GM21825 (cell line): ENCODE measurements at regions not wholly inside any gene's neighbourhood (a gene's known extent, or its start where the extent isn't known, plus 50 kb on each side); places are given as distances from the start of the nearest gene placed in this dataset.
"Not testable (repeated sequence)": the region's sequence is repeated elsewhere in the genome, so short reads cannot be mapped to it uniquely, and the experiment has no call there.

ENCODE experiments used
- ATAC-seq: cut with Tn5 transposase; IDR thresholded peaks from one replicate; pipeline ENCODE4 v1.9.1; 2021; ENCODE audit warnings: mild to moderate bottlenecking, moderate library complexity; ENCODE audit not compliant: unreplicated experiment

DNA sequence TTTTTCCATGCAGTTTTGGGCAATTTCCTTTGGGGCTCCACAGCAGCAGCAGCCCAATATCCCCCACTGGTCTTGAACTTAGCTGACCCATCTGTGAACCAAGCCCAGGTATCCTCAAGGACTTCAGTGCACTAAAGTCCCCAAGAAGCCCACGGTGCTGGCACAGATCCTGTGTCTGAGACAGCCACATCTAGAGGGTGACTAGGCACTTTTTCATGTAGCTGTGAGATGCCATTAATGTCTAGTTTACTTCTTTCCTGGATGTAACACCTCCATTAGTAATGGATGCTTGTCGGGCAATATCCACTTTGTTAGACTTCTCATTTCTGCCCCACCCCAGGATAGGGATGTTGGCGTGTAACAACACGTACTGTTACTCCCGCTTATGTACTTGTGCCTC is 117.9 kb downstream of the GPCPD1 start:
- ATAC-seq: no peak

DNA sequence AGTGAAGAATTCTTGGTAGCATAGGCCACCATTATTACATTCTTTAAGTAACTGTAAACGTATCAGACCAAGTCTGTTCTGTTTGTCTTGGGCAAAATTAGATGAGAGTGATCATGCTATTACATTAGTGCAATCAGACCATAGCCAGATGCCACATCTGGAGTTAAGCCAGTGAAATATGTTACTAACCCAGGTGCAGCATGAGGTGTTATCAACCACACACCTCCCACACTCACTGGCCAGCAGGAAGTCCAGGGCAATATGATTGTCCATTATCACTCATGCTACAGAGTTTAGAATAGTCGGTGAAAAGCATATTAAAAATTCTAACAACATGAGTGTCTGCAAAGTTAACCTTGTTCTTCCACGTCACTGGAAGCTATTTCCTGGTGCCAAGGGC is 119.4 kb downstream of the GPCPD1 start:
- no peak for ATAC-seq

DNA sequence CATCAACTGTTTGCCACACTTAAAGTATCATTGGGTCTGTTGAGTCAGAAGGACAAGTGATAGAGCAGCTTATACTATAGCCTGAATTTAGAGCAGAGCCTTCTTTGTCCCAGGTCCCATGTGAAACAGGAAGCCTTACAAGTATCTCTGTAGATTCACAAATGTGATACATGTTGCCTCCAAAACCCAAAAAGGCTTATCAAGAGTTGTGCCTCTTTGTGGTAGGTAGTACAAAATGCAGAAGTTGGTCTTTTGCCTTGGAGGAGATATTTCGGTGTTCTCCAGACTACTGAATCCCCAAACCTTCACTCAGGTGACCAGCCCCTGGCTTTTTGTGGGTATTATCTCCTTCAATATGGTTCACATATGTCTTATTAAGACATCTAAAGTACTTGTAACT is 121.2 kb downstream of the GPCPD1 start:
- ATAC-seq: no peak

DNA sequence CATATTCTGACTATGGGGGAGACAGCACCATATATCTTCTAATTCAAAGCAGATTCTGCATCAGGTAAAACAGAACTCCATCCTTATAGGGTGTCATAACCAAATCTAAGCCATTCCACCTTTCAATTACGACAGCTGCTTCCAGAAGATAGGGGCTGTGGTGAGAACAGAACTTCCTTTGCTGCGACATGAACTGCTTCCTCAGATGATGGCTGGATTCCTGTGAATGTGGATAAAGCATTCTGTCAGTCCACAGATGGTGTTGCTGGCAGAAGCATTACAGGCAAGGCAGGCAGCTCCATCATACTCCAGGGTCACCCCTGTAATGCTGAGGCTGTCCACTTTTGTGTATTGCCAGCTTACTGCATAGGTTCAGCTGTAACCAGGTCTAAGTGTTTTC is 122.0 kb downstream of the GPCPD1 start:
- no peak for ATAC-seq

DNA sequence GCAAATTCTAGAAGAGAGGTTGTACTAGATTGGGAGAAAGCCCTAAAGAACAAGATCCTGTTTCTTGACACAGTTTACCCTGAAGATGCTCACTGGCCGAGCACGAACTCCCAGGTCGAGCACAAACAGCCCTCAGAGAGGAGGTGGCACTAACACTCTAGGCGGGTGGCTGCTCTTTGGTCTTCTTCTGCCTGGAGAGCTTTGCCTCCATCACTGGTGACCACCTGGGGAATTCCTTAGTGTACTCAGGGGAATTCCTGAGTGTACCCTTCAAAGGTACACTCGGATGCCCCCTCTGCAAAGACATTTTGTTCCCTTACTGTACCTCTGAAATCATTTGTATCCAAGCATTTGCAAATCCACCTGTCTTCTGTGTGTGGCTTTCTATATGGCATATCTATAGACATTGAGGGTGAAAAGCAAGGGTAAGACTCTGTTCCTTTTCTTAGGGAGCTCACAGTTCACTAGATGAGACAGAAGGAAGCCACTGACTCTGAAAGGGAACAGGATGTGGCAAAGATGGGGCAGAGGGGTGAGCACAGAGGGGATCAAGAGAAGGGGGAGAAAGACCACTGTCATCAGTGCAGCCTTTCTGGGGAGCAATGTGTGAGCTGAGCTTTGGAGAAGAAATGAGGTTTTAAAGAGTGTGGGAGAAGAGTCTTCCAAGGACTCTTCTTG is 124.3 kb downstream of the GPCPD1 start:
- ATAC-seq: no peak

DNA sequence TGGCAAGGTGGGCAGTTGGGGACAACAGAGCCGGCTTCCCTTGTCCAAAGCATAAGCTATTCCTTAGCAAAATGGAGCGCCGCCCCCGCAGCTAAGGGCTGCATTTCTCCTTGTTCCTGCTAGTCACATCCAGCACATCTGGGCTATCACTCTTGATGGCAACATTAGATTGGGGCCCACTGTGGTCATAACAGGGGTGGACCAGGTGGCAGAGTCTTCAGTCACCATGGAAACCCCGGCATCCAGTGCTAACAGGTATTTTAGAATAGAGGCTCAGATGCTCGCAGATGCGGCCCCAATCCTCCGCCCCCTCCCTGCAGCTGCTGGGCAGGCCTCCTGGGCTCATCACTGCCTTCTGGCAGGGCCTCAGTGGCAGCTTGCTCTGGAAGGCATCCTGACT is 125.9 kb downstream of the GPCPD1 start:
- ATAC-seq: no peak

DNA sequence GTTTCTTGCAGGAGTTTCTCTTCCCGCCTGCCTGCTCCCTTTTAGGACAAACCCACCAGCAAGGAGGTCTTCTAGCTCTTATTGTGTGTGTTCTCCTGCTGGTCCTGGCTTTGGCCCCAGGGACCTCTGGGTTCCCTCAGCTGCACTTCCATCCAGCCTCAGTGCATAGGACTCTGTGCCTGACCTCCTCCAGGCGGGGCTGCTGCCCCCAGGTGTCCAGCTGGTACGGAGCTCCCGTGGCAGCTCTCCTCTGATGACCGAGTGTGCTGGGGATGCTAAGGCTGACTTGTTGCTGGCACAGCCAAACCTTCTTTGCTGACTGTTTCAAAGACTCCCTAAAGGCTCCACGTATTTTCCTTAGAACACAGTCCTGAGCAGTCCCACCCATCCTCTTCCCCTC is 126.5 kb downstream of the GPCPD1 start:
- ATAC-seq: no peak

DNA sequence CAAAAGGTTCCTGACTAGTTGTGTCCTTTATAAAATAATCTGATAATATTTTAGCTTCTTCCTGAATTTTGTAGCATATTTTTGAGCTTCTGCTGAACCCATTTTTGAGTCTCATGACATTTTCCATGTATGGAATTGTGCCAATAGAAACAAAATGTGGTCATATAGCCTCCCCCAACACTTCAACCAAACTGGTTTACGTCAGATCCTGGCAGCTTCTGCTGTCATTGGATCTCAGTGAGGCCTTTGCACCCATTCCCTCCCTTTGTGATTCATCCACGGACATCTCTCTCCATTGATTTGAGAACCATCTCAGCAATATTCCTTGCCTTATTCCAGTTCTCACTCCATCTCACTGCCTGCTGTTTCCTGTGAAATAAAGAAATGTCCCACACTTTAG is 128.0 kb downstream of the GPCPD1 start:
- ATAC-seq: no peak

DNA sequence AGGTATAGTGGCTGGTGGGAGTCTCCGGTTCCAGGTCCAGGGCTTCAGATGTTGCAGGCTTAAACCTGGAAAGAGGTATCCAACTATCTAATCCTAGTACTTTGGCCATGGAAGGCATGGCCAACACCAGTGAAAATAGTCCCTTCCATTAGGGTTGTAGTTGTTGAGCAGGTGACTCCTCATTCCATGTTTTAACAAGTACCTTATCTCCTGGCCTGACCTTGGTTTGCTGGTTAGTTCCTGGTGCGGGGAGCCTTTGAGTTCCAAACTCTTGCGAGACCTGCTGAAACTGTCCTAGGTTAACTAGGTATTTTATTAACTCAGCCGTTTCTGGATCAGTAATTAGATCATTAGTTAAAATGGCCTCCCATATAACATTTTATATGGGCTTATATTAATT is 128.9 kb downstream of the GPCPD1 start:
- ATAC-seq: no peak

DNA sequence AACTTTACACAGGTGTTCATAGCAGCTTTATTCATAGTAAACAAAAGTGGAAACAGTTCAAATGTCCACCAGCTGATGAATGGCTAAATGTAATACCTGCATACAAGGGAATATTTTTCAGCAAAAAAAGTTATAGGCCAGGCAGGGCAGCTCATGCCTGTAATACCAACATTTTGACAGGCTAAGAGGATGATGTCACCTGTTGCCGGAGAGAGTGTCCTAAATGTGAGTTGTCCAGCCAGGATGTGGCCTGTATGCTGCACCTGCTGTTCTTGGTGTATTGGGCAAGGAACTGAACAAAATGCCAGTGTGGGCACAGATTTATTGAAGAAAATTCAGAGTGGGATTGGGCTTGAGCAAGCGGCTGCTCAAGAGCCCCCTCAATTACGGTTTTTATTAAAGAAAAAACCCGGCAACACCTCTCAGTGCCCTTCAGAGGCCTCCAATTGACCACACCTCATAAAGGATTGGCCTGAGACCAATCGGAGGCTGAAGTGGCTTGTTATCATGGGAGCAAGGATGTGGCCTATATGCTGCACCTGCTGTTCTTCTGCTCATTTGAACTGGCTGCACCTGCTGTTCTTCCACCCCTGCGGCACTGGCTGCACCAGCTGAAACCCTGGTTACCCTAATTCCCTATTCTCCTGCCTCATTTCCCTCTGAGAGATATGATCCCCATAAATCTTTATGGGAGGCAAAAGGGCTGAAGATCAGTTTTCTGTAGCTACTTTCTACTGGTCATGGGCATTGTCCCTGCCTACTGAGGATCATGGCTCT is 129.8 kb downstream of the GPCPD1 start:
- ATAC-seq: no peak

DNA sequence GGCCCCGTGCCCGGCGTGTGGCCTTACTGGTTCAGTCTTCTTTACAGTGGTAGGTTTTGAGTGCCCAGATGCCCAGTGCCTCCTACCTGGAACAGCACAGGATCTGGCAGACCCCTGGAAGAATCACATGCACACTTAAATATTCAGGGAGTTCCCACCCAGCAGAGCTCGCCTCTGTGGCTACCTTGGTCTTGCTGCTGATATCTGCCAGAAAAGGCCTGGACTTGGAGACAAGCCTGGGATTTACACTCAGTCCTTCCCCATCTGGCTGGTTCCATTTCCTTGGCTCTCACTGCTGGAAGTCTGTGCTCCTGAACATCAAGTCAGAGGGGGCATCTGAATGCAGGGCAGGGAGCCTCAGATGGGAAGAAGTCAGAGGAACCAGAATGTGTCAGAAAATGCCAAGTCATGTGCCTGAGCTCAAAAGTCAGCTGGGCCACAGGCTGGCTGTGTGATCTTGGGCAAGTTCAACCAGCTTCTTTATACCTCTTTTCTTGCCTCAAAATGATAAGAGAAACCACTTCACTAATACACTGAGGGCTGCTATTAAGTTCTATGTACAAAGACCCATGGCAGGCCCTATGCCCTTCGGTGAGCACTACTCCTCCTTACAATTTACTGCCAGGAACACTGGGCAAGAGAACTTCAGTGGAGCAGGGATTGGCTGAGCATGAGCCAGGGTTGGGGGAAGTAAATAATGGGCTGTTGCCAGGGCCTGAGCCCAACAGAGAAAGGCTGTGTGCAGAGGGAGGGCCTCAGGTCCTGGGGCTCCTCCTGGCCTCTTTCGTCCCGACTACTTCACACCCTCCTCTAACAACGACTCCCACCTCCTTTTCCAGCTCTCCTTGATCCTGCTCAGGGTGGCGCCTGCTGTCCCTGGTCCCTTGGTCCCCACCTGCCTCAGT is 135.9 kb downstream of the GPCPD1 start:
- no peak for ATAC-seq

DNA sequence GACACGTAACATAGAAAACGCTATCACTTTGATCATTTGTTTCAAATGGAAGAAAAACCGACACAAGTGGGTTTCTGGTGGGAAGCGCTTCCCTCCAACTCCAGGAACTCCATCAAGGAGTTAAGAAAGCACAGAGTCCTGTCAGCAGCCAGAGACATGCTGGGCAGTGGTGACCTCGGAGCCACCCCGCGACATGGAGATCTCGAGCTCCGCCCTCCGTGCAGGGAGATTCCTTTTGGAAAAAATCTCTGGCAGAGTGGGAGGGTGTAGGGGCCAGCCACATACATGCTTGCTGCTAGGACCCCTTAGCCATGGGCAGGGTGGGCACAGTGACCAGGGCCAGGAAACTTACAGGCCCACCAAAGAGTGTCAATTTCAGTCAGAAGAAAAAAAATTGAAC is 138.9 kb downstream of the GPCPD1 start:
- ATAC-seq: not testable (repeated sequence)

DNA sequence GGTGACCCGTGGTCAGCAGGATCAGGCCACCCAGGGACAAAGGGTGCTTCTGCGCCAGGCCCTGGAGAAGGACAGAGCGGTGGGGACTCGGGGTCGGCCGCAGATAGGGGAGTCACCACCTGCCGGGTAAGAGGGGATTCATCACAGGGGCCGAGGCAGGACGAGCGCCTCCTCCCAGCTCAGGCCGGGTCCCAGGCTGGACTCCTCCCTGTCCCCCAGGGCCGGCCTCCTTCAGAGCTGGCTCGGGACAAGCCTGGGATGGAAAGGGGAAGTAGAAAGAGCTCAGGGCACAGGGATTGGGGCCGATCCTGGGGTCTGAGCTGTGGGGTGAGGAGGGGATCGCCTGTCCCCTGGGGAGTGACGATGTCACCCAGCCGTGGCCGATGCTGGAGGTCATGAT is 139.4 kb downstream of the GPCPD1 start:
- no peak for ATAC-seq

DNA sequence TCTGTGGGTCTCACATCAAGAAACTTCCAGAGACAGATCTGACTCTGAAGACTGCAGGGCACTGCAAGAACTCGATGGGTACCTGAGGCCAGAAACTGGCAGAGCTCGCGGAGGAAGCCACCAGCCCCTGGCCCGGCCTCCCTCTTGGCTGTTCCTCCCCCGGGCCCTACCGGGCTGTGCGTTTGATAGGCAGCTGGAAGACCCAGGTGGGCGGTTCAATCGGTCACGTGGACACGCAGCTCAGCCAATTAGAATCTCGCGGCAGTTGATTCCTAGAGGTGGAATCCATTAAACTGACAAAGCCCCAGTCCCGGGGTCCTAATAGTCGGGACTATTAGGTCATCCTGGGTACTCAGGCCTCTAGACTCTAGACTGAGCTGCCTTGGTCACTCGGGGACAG is 139.9 kb downstream of the GPCPD1 start:
- no peak for ATAC-seq

DNA sequence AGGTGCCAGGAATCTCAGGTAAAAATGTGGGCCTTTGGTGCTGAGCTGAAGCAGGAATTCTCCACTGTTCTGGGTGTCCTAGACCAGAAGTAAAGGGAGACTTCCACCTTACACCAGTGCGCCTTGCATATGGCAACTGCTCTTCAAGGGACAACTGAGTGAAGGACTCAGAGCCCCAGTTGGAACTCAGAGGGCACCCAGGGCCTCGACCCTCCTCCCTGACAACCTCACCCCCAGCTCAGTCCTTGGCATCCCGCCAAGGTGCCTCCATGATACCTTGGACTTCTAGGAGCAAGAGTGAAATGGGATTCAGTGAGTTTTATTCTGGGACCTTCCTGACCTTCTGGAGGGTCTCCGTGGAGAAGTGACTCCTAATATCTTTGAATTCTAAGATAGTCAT is 140.3 kb downstream of the GPCPD1 start:
- ATAC-seq: no peak

DNA sequence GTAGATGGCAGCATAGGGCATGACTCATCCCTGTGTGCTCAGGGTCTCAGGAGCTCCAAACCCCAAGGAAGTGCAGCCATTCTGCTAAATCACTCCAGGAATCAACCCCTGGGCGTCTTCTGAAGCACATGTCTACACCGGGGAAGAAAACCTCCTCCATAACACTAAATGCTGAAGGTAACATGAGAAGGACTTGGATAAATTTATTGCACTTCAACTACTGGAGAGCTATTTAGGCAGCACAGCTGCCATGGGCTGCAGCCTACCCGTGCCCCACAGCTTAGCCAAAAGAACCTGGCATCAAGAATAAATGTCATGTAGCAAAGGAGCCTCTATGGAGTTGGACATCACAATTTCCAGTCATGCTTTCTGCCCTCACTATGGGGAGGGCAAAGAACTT is 141.7 kb downstream of the GPCPD1 start:
- no peak for ATAC-seq

DNA sequence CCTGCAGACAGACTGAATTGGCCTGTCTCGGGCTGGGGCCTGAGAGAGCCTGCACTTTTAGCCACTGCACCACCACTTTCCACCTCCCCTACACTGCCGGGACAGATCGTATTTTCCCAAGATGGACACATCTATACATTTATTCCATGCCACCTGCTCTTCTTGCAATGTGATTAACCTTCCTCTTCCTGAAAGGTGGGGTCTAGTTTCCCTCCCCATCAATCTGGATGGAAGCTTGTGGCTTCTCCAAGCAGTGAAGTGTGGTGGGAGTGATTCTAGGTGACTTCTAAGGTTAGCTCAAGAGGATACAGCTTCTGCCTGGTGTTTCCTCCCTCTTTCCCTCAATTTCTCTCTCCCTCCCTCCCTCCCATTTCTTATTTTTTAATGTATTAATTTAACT is 143.7 kb downstream of the GPCPD1 start:
- no peak for ATAC-seq

DNA sequence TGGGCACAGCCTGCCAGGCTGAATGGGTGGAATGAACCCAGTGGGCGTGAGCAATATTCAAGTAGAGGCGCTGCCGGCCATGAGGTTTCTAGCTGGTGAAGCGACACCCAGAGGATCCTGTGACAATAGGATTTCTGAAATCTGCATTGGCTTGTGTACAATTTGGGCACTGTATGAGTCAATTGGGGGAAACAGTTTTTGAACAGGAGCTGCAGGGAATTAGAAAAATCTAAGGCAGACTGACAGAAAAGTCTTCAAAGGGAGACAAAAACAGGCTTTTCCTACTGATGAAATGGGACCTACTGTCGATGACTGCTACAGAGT is 145.2 kb downstream of the GPCPD1 start:
- no peak for ATAC-seq

DNA sequence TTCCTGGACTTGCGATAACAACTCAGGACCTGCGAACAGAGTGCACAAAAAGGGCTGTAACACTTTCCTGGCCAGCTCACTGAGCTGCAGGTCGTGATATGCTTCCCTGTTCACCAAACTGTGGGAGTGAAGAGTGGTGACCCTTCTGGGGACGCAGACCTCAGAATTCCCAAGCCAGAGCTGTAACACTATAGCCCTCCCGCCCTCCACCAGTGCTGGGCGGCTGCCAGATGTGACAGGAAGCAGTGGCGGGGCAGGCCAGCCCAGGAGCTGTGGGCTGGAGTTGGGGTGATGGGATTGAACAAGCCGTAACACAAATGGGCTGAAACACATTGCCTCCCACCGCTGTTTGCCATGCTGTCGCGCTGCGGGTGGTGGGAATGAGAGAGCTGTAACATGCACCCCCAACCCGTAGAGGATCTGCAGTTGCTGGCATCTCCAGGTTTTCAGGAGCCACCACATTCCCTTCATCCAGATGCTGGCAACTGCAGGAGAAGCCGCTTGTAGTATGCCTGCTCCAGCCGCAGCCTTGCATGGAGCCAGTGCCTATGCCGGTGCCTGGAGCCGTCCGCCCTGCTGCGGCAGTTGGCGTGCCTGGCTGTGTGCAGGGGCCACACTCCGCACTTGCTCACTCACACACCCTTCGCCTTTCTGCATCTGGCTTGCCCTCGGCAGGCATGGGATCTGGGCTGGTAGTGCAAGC is 145.8 kb downstream of the GPCPD1 start:
- no peak for ATAC-seq

DNA sequence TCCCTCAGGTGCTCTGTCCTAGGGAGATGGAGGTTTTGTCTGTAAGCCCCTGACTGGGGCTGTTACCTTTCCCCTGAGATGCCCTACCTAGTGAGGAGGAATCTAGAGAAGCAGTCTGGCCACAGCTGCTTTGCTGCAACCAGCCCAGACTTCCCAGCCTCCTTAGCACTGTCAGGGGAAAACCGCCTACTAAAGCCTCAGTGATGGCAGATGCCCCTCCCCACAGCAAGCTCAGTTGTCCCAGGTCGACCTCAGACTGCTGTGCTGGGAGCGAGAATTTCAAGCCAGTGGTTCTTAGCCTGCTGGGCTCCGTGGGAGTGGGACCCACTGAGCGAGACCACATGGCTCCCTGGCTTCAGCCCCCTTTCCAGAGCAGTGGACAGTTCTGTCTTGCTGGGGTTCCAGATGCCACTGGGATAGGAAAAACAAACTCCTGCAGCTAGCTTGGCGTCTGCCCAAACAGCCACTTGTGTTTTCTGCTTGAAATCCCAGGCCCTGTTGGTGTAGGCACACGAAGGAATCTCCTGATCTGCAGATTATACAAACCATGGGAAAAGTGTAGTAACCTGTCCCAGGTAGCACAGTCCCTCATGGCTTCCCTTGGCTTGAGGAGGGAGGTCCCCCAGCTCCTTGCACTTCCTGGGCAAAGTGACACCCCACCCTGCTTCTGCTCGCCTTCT is 146.4 kb upstream of the PROKR2 start:
- no peak for ATAC-seq

DNA sequence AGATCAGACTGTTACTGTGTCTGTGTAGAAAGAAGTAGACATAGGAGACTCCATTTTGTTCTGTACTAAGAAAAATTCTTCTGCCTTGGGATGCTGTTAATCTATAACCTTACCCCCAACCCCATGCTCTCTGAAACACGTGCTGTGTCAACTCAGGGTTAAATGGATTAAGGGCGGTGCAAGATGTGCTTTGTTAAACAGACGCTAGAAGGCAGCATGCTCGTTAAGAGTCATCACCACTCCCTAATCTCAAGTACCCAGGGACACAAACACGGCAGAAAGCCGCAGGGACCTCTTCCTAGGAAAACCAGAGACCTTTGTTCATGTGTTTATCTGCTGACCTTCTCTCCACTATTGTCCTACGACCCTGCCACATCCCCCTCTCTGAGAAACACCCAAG is 137.0 kb upstream of the PROKR2 start:
- not testable (repeated sequence) for ATAC-seq
